ENCODE measurements at regions not wholly inside any gene's neighbourhood (a gene's known extent, or its start where the extent isn't known, plus 50 kb on each side); places are given as distances from the start of the nearest gene placed in this dataset.

GRCh38 chr9:106291786-106292185, 571.2 kb upstream of the ZNF462 start:
- no peak for TF ChIP-seq CTCF (conservative IDR thresholded peaks at IDR 0.05; ENCODE audit: low read depth, low read length)
- no peak for TF ChIP-seq EZH2 (IDR thresholded peaks at IDR 0.05; ENCODE audit: low read length, unreplicated experiment)
- no peak for TF ChIP-seq EZH2phosphoT487 (IDR thresholded peaks at IDR 0.05; ENCODE audit: borderline replicate concordance, low read length)
